SK-N-SH (cell line): ENCODE measurements at regions not wholly inside any gene's neighbourhood (a gene's known extent, or its start where the extent isn't known, plus 50 kb on each side); places are given as distances from the start of the nearest gene placed in this dataset.

Source experiments
- CTCF ChIA-PET: fragments of 300-600, 350-600 bp; formaldehyde crosslinking; extraction: SDS; loops from one replicate; lab custom pipeline; 2021; lab: Yijun Ruan, JAX
- POLR2A ChIA-PET: fragments of 350-600 bp; sonication (Branson Sonifier 250); formaldehyde crosslinking; extraction: SDS; loops from one replicate; lab custom pipeline; 2020; ENCODE audit warnings: antibody characterized with exemption, inconsistent platforms; lab: Yijun Ruan, JAX
- DNase-seq: peaks from one replicate; pipeline ENCODE4 v3.0.0; 2012
- H2AFZ ChIP-seq: fragments of 200-600 bp; sonication (generic); 2 replicates; pipeline ENCODE4 v1.8.1; 2016; ENCODE audit warnings: antibody characterized with exemption, mild to moderate bottlenecking, low read depth
- H3F3A ChIP-seq: fragments of 200-600 bp; sonication (generic); replicated peaks from 2 replicates; pipeline ENCODE3; 2016; ENCODE audit warnings: antibody characterized with exemption, mild to moderate bottlenecking; ENCODE audit not compliant: insufficient read depth
- H3K27ac ChIP-seq, 2 experiments: fragments of 200-500 bp in 1 of 2; fragments of 200-600 bp in 1 of 2; sonication (Bioruptor generic) in 1 of 2; sonication (generic), shearing (Covaris generic) in 1 of 2; 2 replicates each; pipeline versions ENCODE4 v1.5.1 to v1.6.1; 2014 to 2016; ENCODE audit warnings: low read depth in 2 of 2, inconsistent platforms in 1 of 2, low read length in 1 of 2, mild to moderate bottlenecking in 1 of 2, mixed read lengths in 1 of 2
- H3K27me3 ChIP-seq: fragments of 200-600 bp; sonication (generic), shearing (Covaris generic); 2 replicates; pipeline ENCODE4 v1.6.1; 2016; ENCODE audit warnings: mixed run types; ENCODE audit not compliant: insufficient read depth
- H3K36me3 ChIP-seq, 2 experiments: fragments of 200-500 bp in 1 of 2; fragments of 200-600 bp in 1 of 2; sonication (Bioruptor generic) in 1 of 2; sonication (generic) in 1 of 2; replicated peaks in 1 of 2; 2 replicates each; pipeline versions ENCODE3 to v1.5.1; 2014 to 2016; ENCODE audit warnings: low read length in 1 of 2, mild to moderate bottlenecking in 1 of 2; ENCODE audit not compliant: insufficient read depth in 2 of 2, control insufficient read depth in 1 of 2
- H3K4me1 ChIP-seq, 2 experiments: fragments of 200-500 bp in 1 of 2; fragments of 200-600 bp in 1 of 2; sonication (Bioruptor generic) in 1 of 2; sonication (generic), shearing (Covaris generic) in 1 of 2; 2 replicates each; pipeline versions ENCODE4 v1.5.1 to v1.6.1; 2014 to 2016; ENCODE audit warnings: low read depth in 1 of 2, low read length in 1 of 2, mixed run types in 1 of 2; ENCODE audit not compliant: insufficient read depth in 2 of 2, control insufficient read depth in 1 of 2
- H3K4me2 ChIP-seq: fragments of 200-600 bp; sonication (generic), shearing (Covaris generic); 2 replicates; pipeline ENCODE4 v1.6.1; 2017; ENCODE audit warnings: mixed run types
- H3K4me3 ChIP-seq, 2 experiments: fragments of 200-500 bp in 1 of 2; fragments of 200-600 bp in 1 of 2; sonication (Bioruptor generic) in 1 of 2; sonication (generic), shearing (Covaris generic) in 1 of 2; 2 replicates each; pipeline versions ENCODE4 v1.5.1 to v1.8.1; 2014 to 2016; ENCODE audit warnings: low read depth in 2 of 2, inconsistent platforms in 1 of 2, low read length in 1 of 2, mild to moderate bottlenecking in 1 of 2, mixed read lengths in 1 of 2, moderate library complexity in 1 of 2
- H3K79me2 ChIP-seq: fragments of 200-600 bp; sonication (generic); 2 replicates; pipeline ENCODE4 v1.8.1; 2017; ENCODE audit warnings: mild to moderate bottlenecking; ENCODE audit not compliant: insufficient read depth
- H3K9ac ChIP-seq: fragments of 200-600 bp; sonication (generic); 2 replicates; pipeline ENCODE4 v1.6.1; 2017; ENCODE audit warnings: mixed run types
- H3K9me2 ChIP-seq: fragments of 200-600 bp; sonication (generic); 2 replicates; pipeline ENCODE4 v1.6.1; 2017; ENCODE audit warnings: mixed run types
- H3K9me3 ChIP-seq: fragments of 200-600 bp; sonication (generic); 2 replicates; pipeline ENCODE4 v1.6.1; 2017; ENCODE audit warnings: mixed run types, mild to moderate bottlenecking, moderate library complexity
- H4K20me1 ChIP-seq: fragments of 200-600 bp; sonication (generic); 2 replicates; pipeline ENCODE4 v1.6.1; 2017; ENCODE audit warnings: mild to moderate bottlenecking, mixed run types; ENCODE audit not compliant: insufficient read depth
- CHD2 ChIP-seq: fragments of 150-350 bp; IDR thresholded peaks from 2 replicates; pipeline ENCODE4 v1.6.1; 2018; ENCODE audit warnings: low read length; ENCODE audit not compliant: partially characterized antibody
- CTCF ChIP-seq: fragments of 200-600 bp; sonication (generic); IDR thresholded peaks from 2 replicates; pipeline ENCODE4 v1.6.1; 2017; ENCODE audit warnings: antibody characterized with exemption, mild to moderate bottlenecking, moderate library complexity
- ELF1 ChIP-seq: IDR thresholded peaks from 2 replicates; pipeline ENCODE4 v1.4.0; 2012
- EP300 ChIP-seq, 2 experiments: IDR thresholded peaks; 2 replicates each; pipeline versions ENCODE4 v1.4.0 to v1.6.1; 2012; ENCODE audit warnings: borderline replicate concordance in 1 of 2, low read depth in 1 of 2, low read length in 1 of 2
- FOSL2 ChIP-seq: IDR thresholded peaks from 2 replicates; pipeline ENCODE4 v1.4.0; 2012; ENCODE audit warnings: low read depth, mild to moderate bottlenecking, moderate library complexity, borderline replicate concordance
- FOXM1 ChIP-seq: IDR thresholded peaks from 2 replicates; pipeline ENCODE4 v1.4.0; 2012; ENCODE audit warnings: low read depth, mild to moderate bottlenecking
- GABPA ChIP-seq: IDR thresholded peaks from 2 replicates; pipeline ENCODE4 v1.4.0; 2012; ENCODE audit warnings: low read depth, mild to moderate bottlenecking
- GATA2 ChIP-seq: sonication (generic); formaldehyde crosslinking; IDR thresholded peaks from 2 replicates; pipeline ENCODE4 v1.5.0; 2020; ENCODE audit warnings: mild to moderate bottlenecking, missing genetic modification reagents
- MEF2A ChIP-seq: IDR thresholded peaks from 2 replicates; pipeline ENCODE4 v1.4.0; 2012; ENCODE audit warnings: low read depth, borderline replicate concordance
- MXI1 ChIP-seq: IDR thresholded peaks from 2 replicates; pipeline ENCODE4 v1.6.1; 2012; ENCODE audit warnings: mild to moderate bottlenecking, low read depth, low read length, improper control_type of control experiment
- PBX3 ChIP-seq: IDR thresholded peaks from 2 replicates; pipeline ENCODE4; 2012
- POLR2AphosphoS5 ChIP-seq: IDR thresholded peaks from 2 replicates; pipeline ENCODE4 v1.6.1; 2012; ENCODE audit warnings: low read depth, low read length
- RCOR1 ChIP-seq: fragments of 150-350 bp; IDR thresholded peaks from 2 replicates; pipeline ENCODE4 v1.6.1; 2017; ENCODE audit warnings: antibody characterized with exemption, low read length
- REST ChIP-seq: IDR thresholded peaks from 2 replicates; pipeline ENCODE4 v1.6.1; 2012; ENCODE audit warnings: mild to moderate bottlenecking, low read depth, low read length, moderate library complexity
- RXRA ChIP-seq: IDR thresholded peaks from 2 replicates; pipeline ENCODE4 v1.4.0; 2012; ENCODE audit warnings: low read depth, mild to moderate bottlenecking, borderline replicate concordance
- SMC3 ChIP-seq: IDR thresholded peaks from 2 replicates; pipeline ENCODE4 v1.6.1; 2012; ENCODE audit warnings: low read depth, low read length, improper control_type of control experiment
- TCF12 ChIP-seq: IDR thresholded peaks from 2 replicates; pipeline ENCODE4 v1.4.0; 2012
- USF2 ChIP-seq: fragments of 150-350 bp; IDR thresholded peaks from 2 replicates; pipeline ENCODE4 v1.6.1; 2017; ENCODE audit warnings: antibody characterized with exemption, low read length, low read depth, borderline replicate concordance
- YY1 ChIP-seq: IDR thresholded peaks from 2 replicates; pipeline ENCODE4 v1.4.0; 2012; ENCODE audit warnings: low read depth, mild to moderate bottlenecking
- ZBTB33 ChIP-seq: IDR thresholded peaks from 2 replicates; pipeline ENCODE4 v1.4.0; 2012; ENCODE audit warnings: low read depth, borderline replicate concordance
- WGBS: methylation state at CpG from one replicate; pipeline ENCODE4 v1.1.6; 2017; ENCODE audit warnings: low lambda C conversion rate; 5-methylcytosine and 5-hydroxymethylcytosine counted together

- no peaks in the 10 kb centered on the region for H3K36me3 ChIP-seq
- H2AFZ ChIP-seq = no peak overlapping the region
- TF ChIP-seq GATA2 (CRISPR knock-in tag) (no peak), PBX3 (no peak), FOXM1 (no peak), FOSL2 (no peak), YY1 (no peak), RXRA (no peak)
- no peak overlapping the region for H3K9ac ChIP-seq
- H3F3A ChIP-seq = no peaks in the 10 kb centered on the region
- WGBS = 21% methylated on average over 2 of the region's 2 CpGs
- H3K4me1 ChIP-seq = no peaks in the 10 kb centered on the region
- H3K27me3 ChIP-seq = no peaks in the 10 kb centered on the region
- no peaks in the 10 kb centered on the region for H3K9me2 ChIP-seq
- H3K9me3 ChIP-seq = no peaks in the 10 kb centered on the region; the same call in 1 of the 2 replicates
- no peaks in the 10 kb centered on the region for H3K79me2 ChIP-seq
- H4K20me1 ChIP-seq = no peaks in the 10 kb centered on the region
- no peak overlapping the region for H3K4me2 ChIP-seq
- ChIA-PET POLR2A (no interaction called here), CTCF (no interaction called here)
- H3K4me3 ChIP-seq = no peak overlapping the region
- no peak overlapping the region for H3K27ac ChIP-seq
- no peak for DNase-seq
These were observed 353.1 kb upstream of the BRINP1 start for GRCh38 chr9:119722384-119722783.

- Histone ChIP-seq H3K79me2 (no peaks in the 10 kb centered on the region), H3K4me2 (no peak overlapping the region), H3K9me3 (no peaks in the 10 kb centered on the region), H4K20me1 (no peaks in the 10 kb centered on the region), H3F3A (no peaks in the 10 kb centered on the region), H3K4me1 (no peaks in the 10 kb centered on the region), H3K9me2 (no peaks in the 10 kb centered on the region), H2AFZ (no peak overlapping the region), H3K36me3 (no peaks in the 10 kb centered on the region), H3K4me3 (no peak overlapping the region), H3K9ac (no peak overlapping the region), H3K27me3 (no peaks in the 10 kb centered on the region), H3K27ac (no peak overlapping the region)
- POLR2A ChIA-PET = no interaction called here
- DNase-seq = no peak
- CTCF ChIA-PET = no interaction called here
- 18% methylated on average over 1 of the region's 1 CpG for WGBS
- no peak for TF ChIP-seq GABPA
- TF ChIP-seq TCF12 = no peak
- no peak for TF ChIP-seq USF2
- no peak for TF ChIP-seq ZBTB33
- no peak for TF ChIP-seq POLR2AphosphoS5
- TF ChIP-seq CHD2 = no peak
- TF ChIP-seq FOXM1 = no peak
- TF ChIP-seq MXI1 = no peak
- no peak for TF ChIP-seq CTCF
- no peak for TF ChIP-seq EP300 (IDR thresholded peaks at IDR 0.05; ENCODE audit: borderline replicate concordance in 1 of 2, low read depth in 1 of 2, low read length in 1 of 2)
- no peak for TF ChIP-seq MEF2A
- no peak for TF ChIP-seq ELF1
- no peak for TF ChIP-seq REST
- TF ChIP-seq RXRA = no peak
- TF ChIP-seq RCOR1 = no peak
- no peak for TF ChIP-seq SMC3
These were observed 343.1 kb upstream of the BRINP1 start for GRCh38 chr9:119712325-119712724.
